OCI-LY1 (cell line): ENCODE measurements at regions not wholly inside any gene's neighbourhood (a gene's known extent, or its start where the extent isn't known, plus 50 kb on each side); places are given as distances from the start of the nearest gene placed in this dataset.
"Not testable (repeated sequence)": the region's sequence is repeated elsewhere in the genome, so short reads cannot be mapped to it uniquely, and the experiment has no call there.

ENCODE experiments used
- CTCF ChIP-seq: fragments of 200-600 bp; sonication (generic), shearing (Covaris generic); IDR thresholded peaks from 2 replicates; pipeline ENCODE4 v1.5.1; 2017; ENCODE audit warnings: mild to moderate bottlenecking, antibody characterized with exemption, low read length, moderate library complexity, mixed read lengths
- EZH2 ChIP-seq: fragments of 200-600 bp; sonication (generic), shearing (Covaris generic); IDR thresholded peaks from 2 replicates; pipeline ENCODE4 v1.8.0; 2017; ENCODE audit warnings: borderline replicate concordance, mixed run types, mild to moderate bottlenecking, antibody characterized with exemption, low read length, moderate library complexity, mixed read lengths

GRCh38 chr20:29868014-29868413 is 1389.5 kb upstream of the DEFB115 start:
- TF ChIP-seq CTCF, EZH2: not testable (repeated sequence)
